ENCODE measurements at regions not wholly inside any gene's neighbourhood (a gene's known extent, or its start where the extent isn't known, plus 50 kb on each side); places are given as distances from the start of the nearest gene placed in this dataset.

GRCh38 chr4:175229154-175229553, 311.0 kb downstream of the ADAM29 start:
- Histone ChIP-seq H3K27ac (ENCODE audit: low read depth, low read length) (no peak overlapping the region), H3K4me3 (ENCODE audit: low read length) (no peak overlapping the region), H3K9ac (ENCODE audit: low read depth, low read length) (no peak overlapping the region), H3K36me3 (ENCODE audit: insufficient read depth, low read length) (no peaks in the 10 kb centered on the region), H3K4me1 (ENCODE audit: insufficient read depth, low read length) (no peaks in the 10 kb centered on the region), H3K9me3 (ENCODE audit: insufficient read depth, low read depth, low read length) (no peaks in the 10 kb centered on the region), H3K27me3 (ENCODE audit: insufficient read depth, low read length) (no peaks in the 10 kb centered on the region)
- 89% methylated on average over 1 of the region's 1 CpG for WGBS

DNA sequence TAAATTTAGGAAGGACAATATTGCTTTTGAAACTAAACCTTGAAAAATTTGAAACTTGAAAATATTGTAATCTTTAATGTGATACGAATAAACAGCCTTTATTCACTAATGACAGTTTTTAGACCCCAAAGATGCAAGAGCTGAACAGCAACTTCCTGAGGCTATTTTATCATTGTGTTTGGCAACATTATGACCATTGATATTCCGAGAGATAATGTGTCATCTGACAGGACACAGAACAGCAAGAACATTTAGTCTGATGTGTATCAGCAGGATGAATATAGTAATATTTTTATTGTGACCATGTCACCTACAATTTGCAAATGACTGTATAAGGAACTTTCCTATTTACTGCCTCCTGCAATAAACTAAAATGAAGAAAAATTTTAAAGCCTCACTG, 316.0 kb downstream of the ADAM29 start:
- Histone ChIP-seq H3K27me3 (ENCODE audit: insufficient read depth, low read length) (no peaks in the 10 kb centered on the region), H3K36me3 (ENCODE audit: insufficient read depth, low read length) (no peaks in the 10 kb centered on the region), H3K27ac (ENCODE audit: low read depth, low read length) (no peak overlapping the region), H3K9me3 (ENCODE audit: insufficient read depth, low read depth, low read length) (no peaks in the 10 kb centered on the region), H3K4me1 (ENCODE audit: insufficient read depth, low read length) (no peaks in the 10 kb centered on the region), H3K4me3 (ENCODE audit: low read length) (no peak overlapping the region), H3K9ac (ENCODE audit: low read depth, low read length) (no peak overlapping the region)
- WGBS: 93% methylated on average over 2 of the region's 2 CpGs

DNA sequence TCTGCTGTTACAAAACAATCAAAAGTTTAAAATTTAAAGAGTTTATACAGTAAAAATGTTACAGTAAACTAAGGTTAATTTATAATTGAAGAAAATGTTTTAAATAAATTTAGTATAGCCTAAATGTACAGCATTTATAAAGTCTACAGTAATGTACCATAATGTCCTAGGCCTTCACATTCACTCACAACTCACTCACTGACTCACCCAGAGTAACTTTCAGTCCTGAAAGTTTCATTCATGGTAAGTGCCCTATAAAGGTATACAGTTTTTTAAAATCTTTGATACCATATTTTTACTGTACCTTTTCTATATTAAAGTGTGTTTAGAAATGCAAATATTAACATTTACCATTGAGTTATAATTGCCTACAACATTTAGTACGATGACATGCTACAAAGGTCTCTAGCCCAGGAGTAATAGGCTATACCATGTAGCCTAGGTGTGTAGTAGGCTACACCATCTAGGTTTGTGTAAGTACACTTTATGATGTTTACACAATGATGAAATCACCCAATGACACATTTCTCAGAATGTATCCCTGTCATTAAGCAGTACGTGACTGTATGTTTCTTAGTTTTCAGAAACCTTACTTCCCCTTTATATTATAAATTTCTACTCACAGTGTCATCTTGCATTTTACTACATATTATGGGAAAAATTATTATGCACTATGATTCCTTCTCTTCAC, 320.8 kb downstream of the ADAM29 start:
- Histone ChIP-seq H3K27me3 (ENCODE audit: insufficient read depth, low read length) (no peaks in the 10 kb centered on the region), H3K27ac (ENCODE audit: low read depth, low read length) (no peak overlapping the region), H3K9ac (ENCODE audit: low read depth, low read length) (no peak overlapping the region), H3K9me3 (ENCODE audit: insufficient read depth, low read depth, low read length) (no peaks in the 10 kb centered on the region), H3K4me3 (ENCODE audit: low read length) (no peak overlapping the region), H3K4me1 (ENCODE audit: insufficient read depth, low read length) (no peaks in the 10 kb centered on the region), H3K36me3 (ENCODE audit: insufficient read depth, low read length) (no peaks in the 10 kb centered on the region)
- WGBS: 100% methylated on average over 2 of the region's 2 CpGs

DNA sequence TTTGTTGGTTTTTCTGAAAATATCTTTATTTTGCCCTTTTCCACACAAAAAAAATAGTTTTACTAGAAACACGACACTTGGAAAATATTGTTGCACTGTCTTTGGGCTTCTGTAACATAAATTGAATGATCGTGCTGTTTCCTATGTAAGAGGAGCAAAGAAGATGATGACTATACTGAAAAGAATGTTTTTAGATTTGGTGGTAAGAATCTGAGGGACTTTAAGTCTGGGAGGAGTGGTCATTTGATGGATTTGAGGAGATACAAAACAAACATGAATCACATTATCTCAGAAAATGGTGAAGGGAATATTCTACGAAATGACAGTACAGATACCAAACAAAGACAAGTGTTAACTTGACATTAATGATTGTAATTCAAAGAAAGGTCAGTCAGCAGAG, 328.8 kb downstream of the ADAM29 start:
- WGBS: 93% methylated on average over 2 of the region's 3 CpGs
- H3K4me3 ChIP-seq (ENCODE audit: low read length): no peak overlapping the region
- peaks cover 5% of the 10 kb centered on the region; the same call in 1 of the 2 replicates for H3K9me3 ChIP-seq (ENCODE audit: insufficient read depth, low read depth, low read length)
- no peaks in the 10 kb centered on the region for H3K4me1 ChIP-seq (ENCODE audit: insufficient read depth, low read length)
- H3K9ac ChIP-seq (ENCODE audit: low read depth, low read length): no peak overlapping the region
- no peaks in the 10 kb centered on the region for H3K36me3 ChIP-seq (ENCODE audit: insufficient read depth, low read length)
- no peaks in the 10 kb centered on the region for H3K27me3 ChIP-seq (ENCODE audit: insufficient read depth, low read length)
- no peak overlapping the region for H3K27ac ChIP-seq (ENCODE audit: low read depth, low read length)

DNA sequence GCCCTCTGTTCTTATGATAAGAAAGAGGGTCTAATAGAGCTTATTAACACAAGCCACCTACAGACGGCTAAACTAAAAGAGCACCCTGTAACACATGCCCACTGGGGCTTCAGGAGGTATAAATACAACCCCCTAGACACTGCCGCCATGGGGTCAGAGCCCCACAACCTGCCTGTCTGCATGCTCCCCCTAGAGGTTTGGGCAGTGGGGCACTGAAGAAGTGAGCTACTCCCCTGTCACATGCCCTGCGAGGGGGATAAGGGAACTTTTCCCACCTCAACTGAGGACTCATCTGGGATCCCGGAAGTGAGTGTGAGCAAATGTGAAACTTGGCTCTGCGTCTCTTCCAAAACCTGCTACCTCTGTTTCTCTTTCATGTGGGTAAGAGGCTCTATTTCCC, 334.5 kb downstream of the ADAM29 start:
- Histone ChIP-seq H3K36me3 (ENCODE audit: insufficient read depth, low read length) (no peaks in the 10 kb centered on the region), H3K27ac (ENCODE audit: low read depth, low read length) (no peak overlapping the region), H3K4me3 (ENCODE audit: low read length) (no peak overlapping the region), H3K9me3 (ENCODE audit: insufficient read depth, low read depth, low read length) (peaks cover 5% of the 10 kb centered on the region; the same call in 1 of the 2 replicates), H3K27me3 (ENCODE audit: insufficient read depth, low read length) (no peaks in the 10 kb centered on the region), H3K9ac (ENCODE audit: low read depth, low read length) (no peak overlapping the region), H3K4me1 (ENCODE audit: insufficient read depth, low read length) (no peaks in the 10 kb centered on the region)
- 98% methylated on average over 5 of the region's 5 CpGs for WGBS

- no peak overlapping the region for H3K27ac ChIP-seq (ENCODE audit: low read depth, low read length)
- H3K27me3 ChIP-seq (ENCODE audit: insufficient read depth, low read length): no peaks in the 10 kb centered on the region
- H3K9me3 ChIP-seq (ENCODE audit: insufficient read depth, low read depth, low read length): peaks cover 5% of the 10 kb centered on the region; the same call in 1 of the 2 replicates
- no peak overlapping the region for H3K4me3 ChIP-seq (ENCODE audit: low read length)
- H3K36me3 ChIP-seq (ENCODE audit: insufficient read depth, low read length): no peaks in the 10 kb centered on the region
- no peaks in the 10 kb centered on the region for H3K4me1 ChIP-seq (ENCODE audit: insufficient read depth, low read length)
- WGBS: 91% methylated on average over 8 of the region's 8 CpGs
- H3K9ac ChIP-seq (ENCODE audit: low read depth, low read length): no peak overlapping the region
Observed at GRCh38 chr4:175253184-175253902, 335.2 kb downstream of the ADAM29 start.

DNA sequence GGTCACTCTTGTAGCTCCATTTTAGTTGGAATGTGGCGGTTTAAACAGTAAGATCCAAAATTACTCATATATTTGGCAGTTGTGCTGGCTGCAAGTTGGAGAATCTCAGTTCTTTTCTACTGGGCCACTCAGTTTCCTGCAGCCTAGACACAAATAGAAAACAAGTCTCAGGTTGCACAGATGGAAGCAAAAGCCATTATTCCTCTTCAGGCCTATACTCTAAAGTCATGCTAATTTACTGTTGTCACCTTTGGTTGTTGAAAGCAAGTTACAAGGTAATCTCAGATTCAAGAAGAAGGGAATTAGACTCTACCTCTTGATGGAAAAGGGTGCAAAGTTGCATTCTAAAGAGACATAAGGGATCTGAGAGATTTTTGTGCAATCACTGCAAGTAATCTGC, 345.4 kb downstream of the ADAM29 start:
- no peak overlapping the region for H3K4me3 ChIP-seq (ENCODE audit: low read length)
- H3K27me3 ChIP-seq (ENCODE audit: insufficient read depth, low read length): no peaks in the 10 kb centered on the region
- no CpG with 5 or more reads among the region's 1 CpG for WGBS
- H3K9ac ChIP-seq (ENCODE audit: low read depth, low read length): no peak overlapping the region
- no peaks in the 10 kb centered on the region for H3K9me3 ChIP-seq (ENCODE audit: insufficient read depth, low read depth, low read length)
- H3K4me1 ChIP-seq (ENCODE audit: insufficient read depth, low read length): peaks cover 17% of the 10 kb centered on the region
- H3K36me3 ChIP-seq (ENCODE audit: insufficient read depth, low read length): no peaks in the 10 kb centered on the region
- H3K27ac ChIP-seq (ENCODE audit: low read depth, low read length): no peak overlapping the region

DNA sequence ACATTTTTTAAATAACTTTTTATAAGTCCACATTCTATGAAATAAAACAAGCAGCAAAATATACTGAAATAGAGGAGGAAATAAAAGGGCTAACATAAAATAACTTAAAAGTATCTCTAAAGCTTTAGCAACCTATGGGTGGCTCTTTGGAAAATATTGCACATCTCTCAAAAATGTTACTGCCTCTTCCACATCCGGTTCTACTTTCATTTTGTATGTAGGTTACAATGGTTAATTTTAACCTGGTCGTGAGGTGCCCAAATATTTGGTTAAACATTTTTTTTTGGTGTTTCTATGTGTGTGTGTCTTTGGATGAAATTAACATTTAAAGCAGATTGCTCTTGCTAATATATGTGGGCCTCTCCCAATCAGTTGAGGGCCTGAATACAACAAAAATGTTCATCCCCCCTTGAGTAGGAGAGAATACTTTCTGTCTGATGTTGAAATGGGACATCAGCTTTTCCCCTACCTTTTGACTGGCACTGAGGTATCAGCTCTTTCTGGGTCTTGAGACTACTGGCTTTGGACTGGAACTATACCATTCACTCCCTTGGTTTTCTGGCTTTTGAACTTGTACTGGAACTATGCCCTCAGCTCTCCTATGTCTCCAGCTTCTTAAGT, 353.0 kb downstream of the ADAM29 start:
- H3K27ac ChIP-seq (ENCODE audit: low read depth, low read length): no peak overlapping the region
- no peaks in the 10 kb centered on the region for H3K27me3 ChIP-seq (ENCODE audit: insufficient read depth, low read length)
- WGBS: 95% methylated on average over 2 of the region's 2 CpGs
- no peak overlapping the region for H3K4me3 ChIP-seq (ENCODE audit: low read length)
- H3K9me3 ChIP-seq (ENCODE audit: insufficient read depth, low read depth, low read length): no peaks in the 10 kb centered on the region
- no peak overlapping the region for H3K9ac ChIP-seq (ENCODE audit: low read depth, low read length)
- H3K36me3 ChIP-seq (ENCODE audit: insufficient read depth, low read length): no peaks in the 10 kb centered on the region
- H3K4me1 ChIP-seq (ENCODE audit: insufficient read depth, low read length): peaks cover 4% of the 10 kb centered on the region; the same call in 1 of the 2 replicates

DNA sequence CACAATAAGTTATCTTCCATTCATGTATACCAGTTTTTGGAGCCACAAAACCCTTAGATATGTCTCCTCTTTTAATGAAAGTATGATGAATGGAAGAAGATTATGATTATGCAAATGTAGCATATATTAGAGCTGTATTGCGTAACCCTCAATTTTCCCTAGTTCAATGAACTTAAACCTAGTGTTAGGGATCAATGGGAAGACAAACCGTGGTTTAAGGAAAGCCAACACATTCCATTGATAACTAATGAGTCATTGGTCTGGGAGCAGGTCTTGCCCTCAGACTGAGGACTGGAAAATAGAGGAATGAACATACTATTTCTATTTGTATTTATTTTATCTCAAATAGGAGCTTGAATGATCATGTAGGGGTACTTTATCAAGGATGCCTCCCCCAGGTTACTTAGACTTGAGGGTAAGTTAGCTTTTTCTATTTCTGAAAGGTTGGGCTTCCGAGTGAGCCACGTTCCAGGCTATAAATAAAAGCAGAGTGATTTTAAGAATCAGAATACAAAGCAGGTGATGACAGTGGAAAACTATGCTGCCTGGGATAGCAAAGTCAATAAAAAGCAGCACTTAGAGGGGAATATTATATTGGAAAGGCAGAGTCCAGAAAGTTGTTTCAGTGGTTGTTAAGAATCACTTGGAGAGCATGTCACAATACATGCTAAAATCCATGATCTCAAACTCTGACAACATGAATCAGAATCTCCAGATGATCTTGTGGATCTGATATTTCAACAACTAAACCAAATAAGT, 356.0 kb downstream of the ADAM29 start:
- H3K36me3 ChIP-seq (ENCODE audit: insufficient read depth, low read length): no peaks in the 10 kb centered on the region
- 97% methylated on average over 3 of the region's 4 CpGs for WGBS

DNA sequence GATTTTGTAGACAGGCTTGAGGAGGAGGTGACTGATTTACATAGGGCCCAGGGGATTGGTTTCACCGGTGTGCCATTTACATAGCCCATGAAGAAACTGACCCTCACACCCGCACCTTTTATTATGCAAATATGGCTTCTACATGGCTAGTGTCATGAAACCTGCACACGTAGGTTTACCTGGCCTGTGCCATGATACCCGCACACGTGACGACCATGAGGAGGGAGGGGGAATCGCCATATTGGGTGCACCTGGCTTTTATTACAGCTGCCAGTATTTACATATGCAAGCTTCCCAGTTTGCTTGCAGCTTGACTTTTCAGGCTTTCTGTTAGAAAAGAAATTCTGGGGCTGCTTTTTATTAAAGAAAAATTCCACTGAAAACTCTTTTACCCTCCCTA, 359.7 kb downstream of the ADAM29 start:
- 83% methylated on average over 7 of the region's 7 CpGs for WGBS
- Histone ChIP-seq H3K27me3 (ENCODE audit: insufficient read depth, low read length) (no peaks in the 10 kb centered on the region), H3K4me1 (ENCODE audit: insufficient read depth, low read length) (peaks cover 12% of the 10 kb centered on the region), H3K36me3 (ENCODE audit: insufficient read depth, low read length) (no peaks in the 10 kb centered on the region), H3K9me3 (ENCODE audit: insufficient read depth, low read depth, low read length) (no peaks in the 10 kb centered on the region), H3K9ac (ENCODE audit: low read depth, low read length) (no peak overlapping the region), H3K27ac (ENCODE audit: low read depth, low read length) (no peak overlapping the region), H3K4me3 (ENCODE audit: low read length) (no peak overlapping the region)

More for the DNA sequence above, 356.0 kb downstream of the ADAM29 start:
- Histone ChIP-seq H3K9me3 (ENCODE audit: insufficient read depth, low read depth, low read length) (no peaks in the 10 kb centered on the region), H3K9ac (ENCODE audit: low read depth, low read length) (no peak overlapping the region), H3K4me1 (ENCODE audit: insufficient read depth, low read length) (peaks cover 12% of the 10 kb centered on the region), H3K4me3 (ENCODE audit: low read length) (no peak overlapping the region), H3K27me3 (ENCODE audit: insufficient read depth, low read length) (no peaks in the 10 kb centered on the region), H3K27ac (ENCODE audit: low read depth, low read length) (no peak overlapping the region)

- no peaks in the 10 kb centered on the region for H3K9me3 ChIP-seq (ENCODE audit: insufficient read depth, low read depth, low read length)
- no peaks in the 10 kb centered on the region for H3K27me3 ChIP-seq (ENCODE audit: insufficient read depth, low read length)
- H3K27ac ChIP-seq (ENCODE audit: low read depth, low read length): no peak overlapping the region
- no peaks in the 10 kb centered on the region for H3K36me3 ChIP-seq (ENCODE audit: insufficient read depth, low read length)
- no peak overlapping the region for H3K4me3 ChIP-seq (ENCODE audit: low read length)
- no peak overlapping the region for H3K9ac ChIP-seq (ENCODE audit: low read depth, low read length)
- peaks cover 8% of the 10 kb centered on the region; the same call in 1 of the 2 replicates for H3K4me1 ChIP-seq (ENCODE audit: insufficient read depth, low read length)
- 97% methylated on average over 2 of the region's 2 CpGs for WGBS
Observed at GRCh38 chr4:175280153-175280552, 362.0 kb downstream of the ADAM29 start.

Measured in HUES64 (cell line).